NCI-H2029 treated with DMSO at 0.1 percent for 48 hours (cell line): ENCODE measurements at regions not wholly inside any gene's neighbourhood (a gene's known extent, or its start where the extent isn't known, plus 50 kb on each side); places are given as distances from the start of the nearest gene placed in this dataset.

Source experiments
- DNase-seq: peaks from one replicate; lab custom pipeline; 2025; lab: John Stamatoyannopoulos, UW

- DNase-seq: no peak
Observed at GRCh38 chr2:217160978-217161973, 301.4 kb upstream of the TNP1 start.

GRCh38 chr2:217160103-217160743 lies 300.4 kb upstream of the TNP1 start:
- no peak for DNase-seq

- no peak for DNase-seq
Observed at GRCh38 chr2:217158928-217159327, 299.1 kb upstream of the TNP1 start.

- no peak for DNase-seq
Observed at GRCh38 chr2:217157581-217157980, 297.7 kb upstream of the TNP1 start.

GRCh38 chr2:217156801-217157200 lies 296.9 kb upstream of the TNP1 start:
- DNase-seq: no peak

- DNase-seq: no peak
Observed at GRCh38 chr2:217154923-217155322, 295.1 kb upstream of the TNP1 start.

- no peak for DNase-seq
Observed at GRCh38 chr2:217153510-217153909, 293.6 kb upstream of the TNP1 start.

GRCh38 chr2:217152831-217153230 lies 293.0 kb upstream of the TNP1 start:
- no peak for DNase-seq

GRCh38 chr2:217151509-217152206 lies 291.8 kb upstream of the TNP1 start:
- no peak for DNase-seq

GRCh38 chr2:217150236-217150635 lies 290.4 kb upstream of the TNP1 start:
- no peak for DNase-seq

- DNase-seq: no peak
Observed at GRCh38 chr2:217149087-217149660, 289.3 kb upstream of the TNP1 start.

- DNase-seq: no peak
Observed at GRCh38 chr2:217147818-217148217, 288.0 kb upstream of the TNP1 start.

GRCh38 chr2:217146956-217147355 lies 287.1 kb upstream of the TNP1 start:
- no peak for DNase-seq

- no peak for DNase-seq
Observed at GRCh38 chr2:217142649-217143266, 282.9 kb upstream of the TNP1 start.

GRCh38 chr2:217138284-217138683 lies 278.4 kb upstream of the TNP1 start:
- DNase-seq: no peak

GRCh38 chr2:217127744-217128143 lies 267.9 kb upstream of the TNP1 start:
- DNase-seq: no peak

GRCh38 chr2:217125014-217125413 lies 265.1 kb upstream of the TNP1 start:
- DNase-seq: no peak

GRCh38 chr2:217124050-217124449 lies 264.2 kb upstream of the TNP1 start:
- no peak for DNase-seq

- no peak for DNase-seq
Observed at GRCh38 chr2:217121565-217121964, 261.7 kb upstream of the TNP1 start.

GRCh38 chr2:217120429-217120828 lies 260.6 kb upstream of the TNP1 start:
- DNase-seq: no peak

- no peak for DNase-seq
Observed at GRCh38 chr2:217118559-217119284, 258.9 kb upstream of the TNP1 start.
